AG04450 (cell line): ENCODE measurements at regions not wholly inside any gene's neighbourhood (a gene's known extent, or its start where the extent isn't known, plus 50 kb on each side); places are given as distances from the start of the nearest gene placed in this dataset.

Source experiments
- CTCF ChIA-PET: fragments of 300-600, 350-600 bp; formaldehyde crosslinking; extraction: SDS; loops from one replicate; lab custom pipeline; 2022; ENCODE audit warnings: antibody characterized with exemption, inconsistent platforms; lab: Charles Lee
- POLR2A ChIA-PET: fragments of 350-600 bp; formaldehyde crosslinking; extraction: SDS; loops from one replicate; lab custom pipeline; 2021; ENCODE audit warnings: antibody characterized with exemption, inconsistent platforms; lab: Yijun Ruan, JAX
- DNase-seq: peaks from one replicate; pipeline ENCODE4 v3.0.0-alpha.2; 2011; ENCODE audit warnings: low read depth, low spot score
- H3K27ac ChIP-seq: one replicate; pipeline ENCODE4 v1.5.1; 2012; ENCODE audit warnings: low read depth, low read length, control low read depth
- H3K27me3 ChIP-seq: one replicate; pipeline ENCODE4 v1.6.0; 2012; ENCODE audit warnings: low read length; ENCODE audit not compliant: control insufficient read depth, insufficient read depth
- H3K4me3 ChIP-seq: 2 replicates; pipeline ENCODE4 v1.5.1; 2011; ENCODE audit warnings: mild to moderate bottlenecking, low read depth, low read length, control low read depth
- H3K9me3 ChIP-seq: 2 replicates; pipeline ENCODE4 v1.5.1; 2012; ENCODE audit warnings: low read length; ENCODE audit not compliant: control insufficient read depth, insufficient read depth
- TF ChIP-seq, protein P1 (sequence below): IDR thresholded peaks from 2 replicates; pipeline ENCODE4 v1.5.1; 2011; ENCODE audit warnings: low read depth, low read length, control low read depth, inconsistent platforms

DNA sequence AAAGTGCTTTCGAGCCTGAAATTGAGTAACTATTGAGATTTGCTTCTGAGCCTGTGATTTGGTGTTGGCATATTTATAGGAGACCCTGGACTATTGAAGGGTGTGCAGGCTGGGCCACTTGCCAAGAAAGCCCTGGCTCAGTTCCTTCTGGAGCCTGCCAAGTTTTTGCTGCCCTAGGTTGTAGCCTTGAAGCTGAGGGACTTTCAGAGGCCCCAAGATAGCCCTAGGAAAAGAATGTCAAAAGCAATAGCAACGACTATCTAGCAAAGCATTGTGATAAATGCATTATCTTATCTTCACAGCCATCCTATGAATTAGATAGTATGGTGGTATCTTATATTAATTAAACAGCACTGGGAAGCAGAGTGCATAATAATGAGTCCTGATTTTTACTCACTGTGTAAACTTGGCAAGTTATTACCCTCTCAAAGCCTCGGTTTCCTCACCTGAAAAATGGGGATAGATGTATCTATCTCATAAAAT, 473.7 kb upstream of the PODXL start:
- TF ChIP-seq, protein P1, sequence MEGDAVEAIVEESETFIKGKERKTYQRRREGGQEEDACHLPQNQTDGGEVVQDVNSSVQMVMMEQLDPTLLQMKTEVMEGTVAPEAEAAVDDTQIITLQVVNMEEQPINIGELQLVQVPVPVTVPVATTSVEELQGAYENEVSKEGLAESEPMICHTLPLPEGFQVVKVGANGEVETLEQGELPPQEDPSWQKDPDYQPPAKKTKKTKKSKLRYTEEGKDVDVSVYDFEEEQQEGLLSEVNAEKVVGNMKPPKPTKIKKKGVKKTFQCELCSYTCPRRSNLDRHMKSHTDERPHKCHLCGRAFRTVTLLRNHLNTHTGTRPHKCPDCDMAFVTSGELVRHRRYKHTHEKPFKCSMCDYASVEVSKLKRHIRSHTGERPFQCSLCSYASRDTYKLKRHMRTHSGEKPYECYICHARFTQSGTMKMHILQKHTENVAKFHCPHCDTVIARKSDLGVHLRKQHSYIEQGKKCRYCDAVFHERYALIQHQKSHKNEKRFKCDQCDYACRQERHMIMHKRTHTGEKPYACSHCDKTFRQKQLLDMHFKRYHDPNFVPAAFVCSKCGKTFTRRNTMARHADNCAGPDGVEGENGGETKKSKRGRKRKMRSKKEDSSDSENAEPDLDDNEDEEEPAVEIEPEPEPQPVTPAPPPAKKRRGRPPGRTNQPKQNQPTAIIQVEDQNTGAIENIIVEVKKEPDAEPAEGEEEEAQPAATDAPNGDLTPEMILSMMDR = no peak
- no peak for DNase-seq
- no peaks in the 10 kb centered on the region for H3K9me3 ChIP-seq
- H3K27me3 ChIP-seq = no peaks in the 10 kb centered on the region
- ChIA-PET POLR2A (no interaction called here), CTCF (no interaction called here)
- H3K27ac ChIP-seq = no peak overlapping the region
- H3K4me3 ChIP-seq = no peak overlapping the region

DNA sequence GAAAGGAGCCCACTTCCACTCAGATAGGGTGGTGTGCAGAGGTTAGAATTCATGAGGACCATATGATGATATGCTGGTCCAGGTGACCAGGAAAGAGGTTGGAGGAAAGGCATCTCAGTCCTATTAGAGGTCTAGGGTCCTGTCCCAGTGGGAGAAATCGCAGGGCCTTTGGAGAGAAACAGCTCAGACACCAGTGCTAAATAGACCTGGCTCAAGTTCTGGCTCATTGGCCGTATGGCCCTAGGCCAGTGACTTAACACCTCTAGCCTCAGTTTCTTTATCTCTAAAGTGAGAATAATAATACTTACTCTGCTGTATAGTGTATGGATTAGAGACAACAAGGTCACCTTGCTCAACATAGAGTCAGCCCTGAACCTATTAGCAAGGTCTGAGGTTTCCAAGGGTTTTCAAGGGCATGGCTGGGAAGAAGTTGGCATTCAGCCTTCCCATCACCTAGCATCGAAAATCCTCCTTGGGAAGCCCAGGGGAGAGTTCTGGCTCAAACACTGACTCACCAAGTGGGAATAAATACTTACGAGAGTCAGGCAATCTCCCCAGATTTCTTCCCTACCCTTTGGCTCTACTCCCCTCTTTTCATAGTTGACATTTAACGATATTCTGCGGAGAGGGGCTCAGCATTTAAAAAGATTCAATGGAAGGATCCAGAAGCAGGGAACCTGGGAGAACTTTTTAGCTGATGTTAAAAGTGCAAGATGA, 473.1 kb upstream of the PODXL start:
- DNase-seq = no peak
- ChIA-PET POLR2A (no interaction called here), CTCF (no interaction called here)
- TF ChIP-seq, protein P1 = no peak
- no peak overlapping the region for H3K27ac ChIP-seq
- no peaks in the 10 kb centered on the region for H3K27me3 ChIP-seq
- no peak overlapping the region for H3K4me3 ChIP-seq
- H3K9me3 ChIP-seq = no peaks in the 10 kb centered on the region

DNA sequence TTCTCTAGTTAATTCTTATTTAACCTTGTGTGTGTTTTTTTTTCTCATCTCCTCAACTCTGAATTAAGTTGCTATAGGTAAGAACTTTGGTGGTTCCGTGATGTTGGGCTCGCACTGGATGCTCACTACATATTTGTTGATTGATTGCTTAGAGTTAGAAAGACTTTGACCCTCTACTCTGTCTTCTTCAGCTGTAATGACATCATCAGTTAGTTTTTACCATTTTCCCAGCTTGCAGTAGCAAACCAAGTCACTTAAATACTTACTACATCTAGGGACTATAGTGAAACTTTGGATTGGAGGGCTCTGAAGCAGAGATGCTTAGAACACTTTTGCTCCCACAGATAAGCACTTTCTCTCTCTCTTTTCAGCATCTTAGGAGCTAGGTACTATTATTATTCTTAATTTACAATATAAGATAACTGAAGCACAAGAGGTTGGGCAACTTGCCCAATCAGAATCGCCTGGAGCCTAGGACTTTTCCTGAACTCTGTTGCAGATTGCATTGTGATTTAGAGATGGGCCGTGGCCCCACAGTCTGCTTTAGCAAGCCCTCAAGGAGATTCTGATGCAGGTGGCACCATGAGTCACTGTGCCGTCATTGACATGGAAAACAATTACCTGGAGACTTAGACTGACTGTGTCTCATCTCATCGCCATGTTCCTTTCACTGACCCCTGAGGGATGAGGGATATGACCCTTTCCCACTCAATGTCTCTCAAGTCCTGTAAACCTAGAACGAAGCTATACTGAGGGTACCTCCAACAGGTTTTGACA, 471.9 kb upstream of the PODXL start:
- Histone ChIP-seq H3K27me3 (no peaks in the 10 kb centered on the region), H3K9me3 (no peaks in the 10 kb centered on the region), H3K4me3 (no peak overlapping the region), H3K27ac (no peak overlapping the region)
- ChIA-PET POLR2A (no interaction called here), CTCF (no interaction called here)
- TF ChIP-seq, protein P1 = no peak
- no peak for DNase-seq

DNA sequence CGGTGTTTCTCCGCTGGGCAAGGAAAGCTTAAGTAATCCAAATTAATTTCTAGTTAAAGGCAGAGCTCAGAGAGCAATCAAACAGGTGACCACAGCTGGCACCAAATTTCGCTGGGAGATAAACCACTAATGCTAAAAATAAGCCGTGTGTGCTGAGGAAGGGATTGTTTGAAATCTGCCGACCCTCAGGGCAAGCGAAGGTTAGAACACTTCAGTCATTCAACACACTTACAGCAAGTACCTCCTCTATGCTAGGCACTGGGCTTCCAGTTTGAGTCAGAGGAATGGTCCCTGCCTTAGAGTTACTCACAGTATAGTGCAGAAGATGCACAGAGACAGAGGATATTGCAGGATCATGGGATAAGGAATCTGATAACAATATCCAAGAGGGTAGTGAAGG, 467.9 kb upstream of the PODXL start:
- TF ChIP-seq, protein P1 = no peak
- no peak for DNase-seq
- Histone ChIP-seq H3K27ac (no peak overlapping the region), H3K27me3 (no peaks in the 10 kb centered on the region), H3K4me3 (no peak overlapping the region), H3K9me3 (no peaks in the 10 kb centered on the region)
- POLR2A ChIA-PET = no interaction called here
- CTCF ChIA-PET = no interaction called here

DNA sequence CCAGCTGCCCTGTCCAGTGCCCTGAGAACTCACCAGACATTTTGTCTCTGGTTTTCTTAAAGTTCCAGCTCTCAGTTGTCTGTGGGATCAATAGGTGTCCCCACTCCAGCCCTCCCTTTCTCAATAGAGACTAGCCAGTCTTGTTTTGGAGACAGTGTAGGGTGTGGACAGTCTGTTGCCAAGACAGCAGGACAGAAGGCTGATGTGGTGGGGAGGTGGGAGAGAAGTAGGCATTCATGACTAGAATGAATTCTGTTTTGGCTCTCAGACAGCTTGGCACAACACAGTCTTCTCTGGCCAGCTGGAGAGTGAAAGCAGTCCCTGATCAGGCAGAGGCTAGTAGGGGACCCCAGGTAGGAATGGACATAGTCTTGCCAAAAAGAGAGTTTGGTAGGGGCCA, 467.0 kb upstream of the PODXL start:
- Histone ChIP-seq H3K9me3 (no peaks in the 10 kb centered on the region), H3K27me3 (no peaks in the 10 kb centered on the region), H3K4me3 (no peak overlapping the region), H3K27ac (no peak overlapping the region)
- POLR2A ChIA-PET = no interaction called here
- no peak for DNase-seq
- CTCF ChIA-PET = no interaction called here
- TF ChIP-seq, protein P1 = no peak
